ENCODE measurements at regions not wholly inside any gene's neighbourhood (a gene's known extent, or its start where the extent isn't known, plus 50 kb on each side); places are given as distances from the start of the nearest gene placed in this dataset.

DNA sequence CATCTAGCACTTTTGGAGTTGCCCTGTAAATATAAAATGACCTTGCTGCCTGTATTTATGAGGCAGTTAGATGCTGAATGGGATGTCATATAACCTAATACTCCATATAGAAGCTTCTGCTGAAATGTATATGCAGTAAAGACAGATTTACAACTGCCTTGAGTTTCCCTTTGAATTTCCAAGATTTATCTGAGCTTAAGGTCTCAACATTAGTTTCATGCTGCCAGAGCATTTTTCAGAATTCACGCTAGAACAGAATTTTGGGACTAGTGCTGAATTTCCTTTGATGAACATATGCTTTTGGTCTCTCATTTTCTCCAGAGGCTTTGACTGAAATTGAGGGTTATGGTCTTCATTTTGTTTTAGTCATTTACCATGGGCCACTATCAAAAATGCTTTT, 254.7 kb upstream of the FANCL start:
- TF ChIP-seq EZH2 (IDR thresholded peaks at IDR 0.05; ENCODE audit: borderline replicate concordance, low read length), result no peak
- TF ChIP-seq, protein P1, sequence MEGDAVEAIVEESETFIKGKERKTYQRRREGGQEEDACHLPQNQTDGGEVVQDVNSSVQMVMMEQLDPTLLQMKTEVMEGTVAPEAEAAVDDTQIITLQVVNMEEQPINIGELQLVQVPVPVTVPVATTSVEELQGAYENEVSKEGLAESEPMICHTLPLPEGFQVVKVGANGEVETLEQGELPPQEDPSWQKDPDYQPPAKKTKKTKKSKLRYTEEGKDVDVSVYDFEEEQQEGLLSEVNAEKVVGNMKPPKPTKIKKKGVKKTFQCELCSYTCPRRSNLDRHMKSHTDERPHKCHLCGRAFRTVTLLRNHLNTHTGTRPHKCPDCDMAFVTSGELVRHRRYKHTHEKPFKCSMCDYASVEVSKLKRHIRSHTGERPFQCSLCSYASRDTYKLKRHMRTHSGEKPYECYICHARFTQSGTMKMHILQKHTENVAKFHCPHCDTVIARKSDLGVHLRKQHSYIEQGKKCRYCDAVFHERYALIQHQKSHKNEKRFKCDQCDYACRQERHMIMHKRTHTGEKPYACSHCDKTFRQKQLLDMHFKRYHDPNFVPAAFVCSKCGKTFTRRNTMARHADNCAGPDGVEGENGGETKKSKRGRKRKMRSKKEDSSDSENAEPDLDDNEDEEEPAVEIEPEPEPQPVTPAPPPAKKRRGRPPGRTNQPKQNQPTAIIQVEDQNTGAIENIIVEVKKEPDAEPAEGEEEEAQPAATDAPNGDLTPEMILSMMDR (IDR thresholded peaks at IDR 0.05; ENCODE audit: low read length), result no peak
- Histone ChIP-seq H3K27me3 (ENCODE audit: insufficient read depth, low read length) (no peaks in the 10 kb centered on the region), H3K9ac (ENCODE audit: low read length) (no peak overlapping the region), H3K9me3 (ENCODE audit: low read length) (no peaks in the 10 kb centered on the region), H3K4me2 (ENCODE audit: low read length) (no peak overlapping the region), H4K20me1 (ENCODE audit: insufficient read depth, low read length) (no peaks in the 10 kb centered on the region), H3K4me3 (ENCODE audit: low read depth, low read length, poor library complexity, severe bottlenecking) (no peak overlapping the region), H3K4me1 (ENCODE audit: insufficient read depth, low read length, severe bottlenecking) (no peaks in the 10 kb centered on the region), H2AFZ (ENCODE audit: low read length) (no peak overlapping the region), H3K79me2 (ENCODE audit: insufficient read depth, low read length) (no peaks in the 10 kb centered on the region), H3F3A (ENCODE audit: insufficient read depth, low read length) (no peaks in the 10 kb centered on the region), H3K9me2 (ENCODE audit: low read depth, low read length) (no peaks in the 10 kb centered on the region), H3K27ac (ENCODE audit: low read depth, low read length, poor library complexity, severe bottlenecking) (no peak overlapping the region), H3K36me3 (ENCODE audit: insufficient read depth, low read length) (no peaks in the 10 kb centered on the region)

DNA sequence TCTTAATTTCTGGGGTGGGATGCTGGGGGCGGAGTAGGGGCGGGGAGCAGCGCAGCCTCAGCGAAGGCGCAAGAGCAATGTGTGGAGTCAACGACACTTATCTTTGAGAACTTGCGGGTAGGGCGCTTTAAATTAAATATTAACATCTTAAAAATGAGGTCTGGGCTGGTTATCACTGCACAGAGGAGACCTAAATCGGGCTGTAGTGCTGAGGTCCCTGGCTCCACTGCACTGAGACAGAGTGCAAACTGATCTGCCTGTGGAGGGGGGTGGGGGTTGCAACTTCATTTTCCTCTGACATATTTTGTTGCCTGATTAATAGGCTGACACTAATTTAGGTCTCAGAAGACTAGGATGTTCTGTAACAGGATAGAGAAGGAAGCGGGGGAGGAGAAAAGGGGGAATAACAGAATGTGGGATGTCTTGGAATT, 253.0 kb upstream of the FANCL start:
- Histone ChIP-seq H4K20me1 (ENCODE audit: insufficient read depth, low read length) (no peaks in the 10 kb centered on the region), H3K9ac (ENCODE audit: low read length) (no peak overlapping the region), H3K4me2 (ENCODE audit: low read length) (no peak overlapping the region), H3K36me3 (ENCODE audit: insufficient read depth, low read length) (no peaks in the 10 kb centered on the region), H2AFZ (ENCODE audit: low read length) (no peak overlapping the region), H3K9me3 (ENCODE audit: low read length) (no peaks in the 10 kb centered on the region), H3F3A (ENCODE audit: insufficient read depth, low read length) (no peaks in the 10 kb centered on the region), H3K79me2 (ENCODE audit: insufficient read depth, low read length) (no peaks in the 10 kb centered on the region), H3K4me3 (ENCODE audit: low read depth, low read length, poor library complexity, severe bottlenecking) (no peak overlapping the region), H3K9me2 (ENCODE audit: low read depth, low read length) (no peaks in the 10 kb centered on the region), H3K27ac (ENCODE audit: low read depth, low read length, poor library complexity, severe bottlenecking) (no peak overlapping the region), H3K4me1 (ENCODE audit: insufficient read depth, low read length, severe bottlenecking) (no peaks in the 10 kb centered on the region), H3K27me3 (ENCODE audit: insufficient read depth, low read length) (no peaks in the 10 kb centered on the region)
- TF ChIP-seq EZH2 (IDR thresholded peaks at IDR 0.05; ENCODE audit: borderline replicate concordance, low read length), result no peak
- TF ChIP-seq, protein P1 (IDR thresholded peaks at IDR 0.05; ENCODE audit: low read length), result no peak

DNA sequence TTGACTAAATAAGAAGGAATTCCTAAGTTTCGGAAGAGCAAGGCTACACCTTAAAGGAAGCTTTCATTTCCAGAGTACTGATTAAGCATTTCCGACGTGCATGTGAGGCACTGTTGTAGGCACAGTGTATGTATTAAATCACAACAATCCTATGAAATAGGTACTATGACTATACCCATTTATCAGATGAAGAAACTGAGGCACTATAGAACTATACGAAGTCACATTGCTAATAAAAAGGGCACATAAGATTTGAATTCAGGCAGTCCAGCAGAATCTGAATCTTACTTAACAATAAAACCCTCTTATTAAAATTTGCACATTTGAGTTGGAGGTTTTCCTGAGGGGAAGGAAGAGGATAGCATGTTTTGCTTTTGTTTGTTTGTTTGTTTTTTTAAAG, 243.5 kb upstream of the FANCL start:
- Histone ChIP-seq H3K4me1 (ENCODE audit: insufficient read depth, low read length, severe bottlenecking) (no peaks in the 10 kb centered on the region), H4K20me1 (ENCODE audit: insufficient read depth, low read length) (no peaks in the 10 kb centered on the region), H3K27ac (ENCODE audit: low read depth, low read length, poor library complexity, severe bottlenecking) (no peak overlapping the region), H3K9me3 (ENCODE audit: low read length) (0 out of 2 replicates have a peak, but pooled peaks cover 5% of the 10 kb centered on the region), H3K4me2 (ENCODE audit: low read length) (no peak overlapping the region), H3K79me2 (ENCODE audit: insufficient read depth, low read length) (no peaks in the 10 kb centered on the region), H3K36me3 (ENCODE audit: insufficient read depth, low read length) (no peaks in the 10 kb centered on the region), H3K4me3 (ENCODE audit: low read depth, low read length, poor library complexity, severe bottlenecking) (no peak overlapping the region), H3K9me2 (ENCODE audit: low read depth, low read length) (no peaks in the 10 kb centered on the region), H2AFZ (ENCODE audit: low read length) (no peak overlapping the region), H3F3A (ENCODE audit: insufficient read depth, low read length) (no peaks in the 10 kb centered on the region), H3K9ac (ENCODE audit: low read length) (no peak overlapping the region), H3K27me3 (ENCODE audit: insufficient read depth, low read length) (no peaks in the 10 kb centered on the region)
- no peak for TF ChIP-seq EZH2 (IDR thresholded peaks at IDR 0.05; ENCODE audit: borderline replicate concordance, low read length)
- TF ChIP-seq, protein P1 (IDR thresholded peaks at IDR 0.05; ENCODE audit: low read length), result no peak

Measured in OCI-LY1 (cell line).